GM21529 (cell line): ENCODE measurements at regions not wholly inside any gene's neighbourhood (a gene's known extent, or its start where the extent isn't known, plus 50 kb on each side); places are given as distances from the start of the nearest gene placed in this dataset.
"Not testable (repeated sequence)": the region's sequence is repeated elsewhere in the genome, so short reads cannot be mapped to it uniquely, and the experiment has no call there.

ENCODE experiments used
- ATAC-seq: cut with Tn5 transposase; IDR thresholded peaks from one replicate; pipeline ENCODE4 v1.9.1; 2021; ENCODE audit not compliant: unreplicated experiment

GRCh38 chr13:30816736-30817135 lies 81.4 kb downstream of the ALOX5AP start:
- no peak for ATAC-seq

GRCh38 chr13:30818323-30818960 lies 83.1 kb downstream of the ALOX5AP start:
- no peak for ATAC-seq

GRCh38 chr13:30819136-30819888 lies 84.0 kb downstream of the ALOX5AP start:
- ATAC-seq = no peak

GRCh38 chr13:30821421-30821820 lies 84.7 kb upstream of the MEDAG start:
- ATAC-seq = no peak

GRCh38 chr13:30824651-30825050 lies 81.4 kb upstream of the MEDAG start:
- no peak for ATAC-seq

GRCh38 chr13:30826911-30827577 lies 79.0 kb upstream of the MEDAG start:
- ATAC-seq = no peak

GRCh38 chr13:30827578-30827925 lies 78.5 kb upstream of the MEDAG start:
- no peak for ATAC-seq

- no peak for ATAC-seq
Measured at GRCh38 chr13:30829145-30829832, 76.8 kb upstream of the MEDAG start.

GRCh38 chr13:30829833-30830637 lies 76.0 kb upstream of the MEDAG start:
- ATAC-seq = no peak

- ATAC-seq = no peak
Measured at GRCh38 chr13:30830638-30830965, 75.5 kb upstream of the MEDAG start.

- ATAC-seq = no peak
Measured at GRCh38 chr13:30831515-30831914, 74.6 kb upstream of the MEDAG start.

- ATAC-seq = no peak
Measured at GRCh38 chr13:30832377-30832776, 73.7 kb upstream of the MEDAG start.

GRCh38 chr13:30832845-30833332 lies 73.2 kb upstream of the MEDAG start:
- ATAC-seq = no peak

GRCh38 chr13:30835442-30835841 lies 70.6 kb upstream of the MEDAG start:
- ATAC-seq = no peak

- ATAC-seq = no peak
Measured at GRCh38 chr13:30837227-30838159, 68.6 kb upstream of the MEDAG start.

- not testable (repeated sequence) for ATAC-seq
Measured at GRCh38 chr13:30839636-30840035, 66.4 kb upstream of the MEDAG start.

- no peak for ATAC-seq
Measured at GRCh38 chr13:30840515-30840914, 65.6 kb upstream of the MEDAG start.

GRCh38 chr13:30841154-30841553 lies 64.9 kb upstream of the MEDAG start:
- ATAC-seq = no peak

GRCh38 chr13:30843548-30843947 lies 62.5 kb upstream of the MEDAG start:
- no peak for ATAC-seq
